ENCODE measurements at regions not wholly inside any gene's neighbourhood (a gene's known extent, or its start where the extent isn't known, plus 50 kb on each side); places are given as distances from the start of the nearest gene placed in this dataset.
"Not testable (repeated sequence)": the region's sequence is repeated elsewhere in the genome, so short reads cannot be mapped to it uniquely, and the experiment has no call there.

- DNase-seq (ENCODE audit: low read depth): no peak
Measured at GRCh38 chr4:156329779-156330178, 376.1 kb upstream of the CTSO start.

- no peak for DNase-seq (ENCODE audit: low read depth)
Measured at GRCh38 chr4:156328882-156329281, 375.2 kb upstream of the CTSO start.

DNA sequence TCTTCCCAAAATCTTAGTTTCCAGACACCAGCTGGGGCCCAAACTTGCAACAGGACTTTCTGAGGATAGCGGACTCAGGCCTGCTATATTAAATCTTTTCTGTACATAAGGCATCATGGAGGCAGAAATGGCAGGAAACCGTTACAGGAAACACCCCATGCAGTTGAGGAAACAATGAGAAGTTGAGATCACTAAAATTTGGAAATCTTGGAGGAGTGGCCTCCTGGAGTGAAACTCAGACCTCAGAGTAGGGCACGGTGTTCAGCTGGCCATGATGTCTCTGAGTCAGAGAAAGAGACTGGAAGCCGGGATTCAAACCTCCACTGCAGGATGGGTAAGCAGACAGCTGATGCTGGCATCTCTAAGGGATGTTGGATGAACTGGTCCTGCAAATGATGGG, 372.6 kb upstream of the CTSO start:
- DNase-seq (ENCODE audit: low read depth): no peak

DNA sequence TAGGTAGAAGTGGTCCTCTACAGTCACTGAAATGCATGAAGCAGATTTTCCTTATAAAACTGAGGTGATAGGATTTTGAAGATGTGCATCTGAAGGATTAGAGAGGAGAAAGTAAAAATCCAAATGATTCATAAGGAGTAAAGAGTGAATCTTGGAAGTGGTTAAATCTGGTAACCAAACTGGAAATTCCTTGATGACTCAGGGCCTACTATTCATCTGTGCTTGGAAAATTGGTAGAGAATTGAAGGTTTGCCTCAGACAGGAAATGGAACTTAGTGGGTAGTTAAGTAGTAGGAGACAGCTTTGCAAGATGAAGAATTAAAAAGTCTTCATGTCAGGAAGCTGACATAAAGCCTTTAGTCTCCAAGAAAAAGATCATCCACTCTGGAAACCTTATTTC, 368.9 kb upstream of the CTSO start:
- DNase-seq (ENCODE audit: low read depth): peak; percentile 56

- peak; percentile 61 for DNase-seq (ENCODE audit: low read depth)
Measured at GRCh38 chr4:156321203-156321602, 367.5 kb upstream of the CTSO start.

- no peak for DNase-seq (ENCODE audit: low read depth)
Measured at GRCh38 chr4:156313497-156313896, 359.8 kb upstream of the CTSO start.

DNA sequence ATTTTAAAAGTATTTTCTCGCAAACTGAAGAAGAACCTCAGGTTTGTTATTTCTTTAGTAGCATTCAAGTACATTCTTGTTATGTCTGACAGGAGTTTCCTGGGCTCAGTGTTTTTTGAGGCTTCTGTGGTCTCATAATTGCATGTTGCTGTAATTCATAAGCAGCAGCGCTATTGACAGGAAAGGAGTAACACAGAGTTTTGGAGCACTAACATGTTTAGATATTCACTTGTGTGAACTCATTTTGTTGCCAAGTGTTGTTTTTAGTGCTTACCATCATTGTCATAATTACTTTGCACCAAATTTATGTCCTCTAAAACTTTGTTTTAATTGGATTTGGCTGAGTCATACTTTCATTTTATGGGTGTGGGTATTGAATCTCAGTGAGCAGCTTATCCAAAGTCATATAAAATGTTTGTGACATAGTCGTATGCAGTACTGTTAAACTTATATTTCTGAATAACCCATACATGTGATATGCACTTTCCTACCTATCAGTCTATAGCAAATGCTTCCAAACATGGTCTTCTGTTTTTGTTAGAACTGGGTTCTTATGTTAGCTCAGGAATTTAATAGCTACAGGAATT, 358.7 kb upstream of the CTSO start:
- DNase-seq (ENCODE audit: low read depth): peak; percentile 49

GRCh38 chr4:156309031-156309430, 355.4 kb upstream of the CTSO start:
- DNase-seq (ENCODE audit: low read depth): no peak

GRCh38 chr4:156303708-156304107, 350.0 kb upstream of the CTSO start:
- DNase-seq (ENCODE audit: low read depth): no peak

GRCh38 chr4:156298230-156298629, 344.6 kb upstream of the CTSO start:
- peak; percentile 95 for DNase-seq (ENCODE audit: low read depth)

GRCh38 chr4:156295676-156296195, 342.1 kb upstream of the CTSO start:
- DNase-seq (ENCODE audit: low read depth): no peak

DNA sequence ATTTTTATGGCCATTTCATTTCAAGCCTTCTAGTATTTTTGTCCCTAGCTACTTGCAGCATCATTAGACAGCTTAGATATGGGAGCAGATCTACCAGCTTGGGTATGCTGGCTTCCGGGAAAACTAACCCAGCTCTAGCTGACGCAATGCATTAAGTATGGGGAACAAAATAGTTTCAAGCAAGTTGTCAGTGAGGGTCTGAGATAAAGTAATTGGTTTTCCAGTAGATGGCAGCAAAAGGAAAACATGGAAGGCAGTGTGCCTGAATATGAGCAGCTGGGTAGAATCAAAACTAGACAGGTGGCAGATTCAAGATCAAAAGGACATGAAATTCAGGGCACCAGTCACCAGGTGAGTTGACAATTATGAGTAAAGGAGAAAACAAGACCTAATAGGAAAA, 340.9 kb upstream of the CTSO start:
- DNase-seq (ENCODE audit: low read depth): peak; percentile 89

DNA sequence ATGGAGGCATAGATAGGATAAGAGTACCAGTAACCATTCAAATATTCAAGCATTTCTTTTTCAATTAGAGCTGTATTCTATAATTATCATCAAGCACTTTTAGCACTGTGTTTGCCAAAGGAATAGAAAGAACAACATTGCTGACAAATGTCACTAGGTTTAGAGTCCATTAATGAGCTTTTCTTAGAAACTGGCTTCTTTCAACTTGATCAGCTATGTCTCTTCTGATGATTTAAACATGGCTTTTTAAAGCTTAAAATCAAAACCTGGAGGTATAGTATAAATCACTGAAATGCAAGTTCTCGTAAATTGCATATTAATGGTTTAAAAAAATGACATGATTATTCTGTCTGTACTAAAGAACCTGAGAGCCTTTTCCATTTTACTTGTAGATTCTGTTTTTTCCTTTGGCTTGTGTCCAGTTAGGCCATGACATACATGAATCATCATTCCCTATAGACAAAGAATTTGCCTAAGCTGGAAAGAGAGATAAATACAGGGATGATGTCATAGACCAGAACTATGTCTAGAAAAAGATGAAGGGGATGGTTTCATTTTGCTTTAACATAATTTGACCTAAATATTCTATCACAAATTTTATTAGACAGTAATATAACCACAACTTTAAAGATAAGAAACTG, 340.1 kb upstream of the CTSO start:
- DNase-seq (ENCODE audit: low read depth): no peak

GRCh38 chr4:156291317-156291716, 337.7 kb upstream of the CTSO start:
- no peak for DNase-seq (ENCODE audit: low read depth)

- DNase-seq (ENCODE audit: low read depth): no peak
Measured at GRCh38 chr4:156290811-156291210, 337.1 kb upstream of the CTSO start.

DNA sequence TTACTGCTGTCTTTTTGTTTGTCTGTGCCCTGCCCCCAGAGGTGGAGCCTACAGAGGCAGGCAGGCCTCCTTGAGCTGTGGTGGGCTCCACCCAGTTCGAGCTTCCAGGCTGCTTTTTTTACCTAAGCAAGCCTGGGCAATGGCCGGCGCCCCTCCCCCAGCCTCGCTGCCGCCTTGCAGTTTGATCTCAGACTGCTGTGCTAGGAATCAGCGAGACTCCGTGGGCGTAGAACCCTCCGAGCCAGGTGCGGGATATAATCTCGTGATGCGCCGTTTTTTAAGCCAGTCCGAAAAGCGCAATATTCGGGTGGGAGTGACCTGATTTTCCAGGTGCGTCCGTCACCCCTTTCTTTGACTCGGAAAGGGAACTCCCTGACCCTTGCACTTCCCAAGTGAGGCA, 336.4 kb upstream of the CTSO start:
- not testable (repeated sequence) for DNase-seq (ENCODE audit: low read depth)

DNA sequence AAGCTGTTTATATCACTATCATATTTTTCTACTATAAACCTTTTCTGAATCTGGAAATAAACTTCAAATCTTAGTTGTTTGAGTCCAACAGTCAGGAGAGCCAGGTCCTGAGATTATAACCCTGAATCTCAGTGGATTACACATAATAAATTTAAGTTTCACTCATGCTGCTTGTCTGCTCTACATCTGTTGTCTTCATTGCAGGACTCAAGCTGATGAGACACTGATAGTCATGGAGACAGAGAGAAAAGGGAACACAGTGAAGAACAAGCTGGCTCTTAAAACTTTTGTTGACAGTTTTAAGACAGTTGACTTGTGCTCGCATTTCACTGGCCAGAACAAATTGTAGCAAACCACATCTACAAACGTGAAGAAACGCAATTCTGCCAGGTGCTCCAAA, 327.0 kb upstream of the CTSO start:
- no peak for DNase-seq (ENCODE audit: low read depth)

DNA sequence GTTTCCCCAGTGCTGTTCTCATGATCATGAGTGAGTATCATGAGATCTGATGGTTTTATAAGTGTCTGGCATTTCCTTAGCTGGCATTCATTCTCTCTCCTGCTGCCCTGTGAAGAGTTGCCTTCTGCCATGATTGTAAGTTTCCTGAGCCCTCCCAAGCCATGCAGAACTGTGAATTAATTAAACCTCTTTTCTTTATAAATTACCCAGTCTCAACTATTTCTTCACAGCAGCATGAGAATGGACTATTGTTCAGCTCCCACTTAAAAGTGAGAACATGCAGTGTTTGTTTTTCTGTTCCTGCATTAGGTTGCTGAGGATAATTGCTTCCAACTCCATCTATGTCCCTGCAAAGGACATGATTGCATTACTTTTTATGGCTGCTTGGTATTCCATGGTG, 311.7 kb upstream of the CTSO start:
- no peak for DNase-seq (ENCODE audit: low read depth)

DNA sequence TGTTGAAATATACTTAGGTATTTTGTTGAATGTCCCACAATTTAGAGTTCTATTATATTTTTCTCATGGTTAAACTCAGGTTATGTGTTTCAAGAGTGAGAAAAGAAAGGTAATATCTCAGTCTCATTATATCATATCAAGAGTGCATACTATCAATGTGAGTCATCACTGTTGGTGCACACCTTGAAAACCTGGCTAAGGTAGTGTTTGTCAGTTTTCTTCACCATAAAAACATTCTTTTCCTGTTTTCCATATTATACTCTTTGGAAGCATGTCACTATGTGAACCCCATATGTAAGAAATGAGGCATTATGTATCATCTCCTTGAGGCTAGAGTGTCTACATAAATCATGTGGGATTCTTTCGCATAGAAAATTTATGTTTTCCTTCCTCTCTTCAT, 307.6 kb upstream of the CTSO start:
- no peak for DNase-seq (ENCODE audit: low read depth)

DNA sequence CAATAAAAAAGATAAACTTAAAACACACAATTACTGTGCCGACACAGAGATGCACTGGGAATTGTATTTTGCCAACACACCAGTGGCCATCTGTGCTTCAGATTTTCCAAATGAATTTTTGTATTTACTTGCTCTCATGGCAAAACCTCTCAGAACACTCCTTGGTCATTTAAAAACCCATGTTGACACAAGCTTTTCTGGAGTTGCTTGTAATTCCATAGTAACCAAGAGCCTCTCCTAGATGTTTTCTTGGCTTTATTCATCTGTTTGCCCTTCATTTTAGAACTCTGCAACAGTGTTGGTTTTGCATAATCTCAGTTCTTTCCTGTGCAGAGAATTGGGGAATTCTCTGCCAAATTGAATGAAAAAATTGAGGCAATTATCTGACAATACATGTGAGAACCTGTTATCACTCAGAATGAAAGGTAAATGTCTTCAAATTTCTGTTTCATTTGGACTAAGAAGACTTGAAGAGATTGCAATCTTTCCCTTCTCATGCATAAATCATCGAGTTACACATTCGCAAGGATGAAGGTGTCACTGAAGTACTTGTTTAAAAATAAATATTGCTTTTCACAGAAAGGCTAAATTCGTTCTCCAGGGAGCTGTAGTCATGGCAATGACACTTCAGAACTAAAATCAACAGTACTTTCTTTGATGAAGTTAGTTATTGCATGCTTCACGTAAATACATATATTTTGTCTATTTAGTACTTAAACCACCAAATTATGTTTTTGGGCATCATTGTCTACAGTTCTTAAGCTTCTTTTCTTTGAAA, 301.8 kb upstream of the CTSO start:
- DNase-seq (ENCODE audit: low read depth): no peak

- DNase-seq (ENCODE audit: low read depth): peak; percentile 30
Measured at GRCh38 chr4:156252358-156252921, 298.8 kb upstream of the CTSO start.
